ENCODE measurements at regions not wholly inside any gene's neighbourhood (a gene's known extent, or its start where the extent isn't known, plus 50 kb on each side); places are given as distances from the start of the nearest gene placed in this dataset.

- TF ChIP-seq CTCF (IDR thresholded peaks at IDR 0.05) (no peak), POLR2A (IDR thresholded peaks at IDR 0.05) (no peak)
Observed at GRCh38 chr13:34751044-34751443, 191.0 kb upstream of the NBEA start.

Data from Peyer's patch (tissue), 4 donors.